ENCODE measurements at regions not wholly inside any gene's neighbourhood (a gene's known extent, or its start where the extent isn't known, plus 50 kb on each side); places are given as distances from the start of the nearest gene placed in this dataset.
"Not testable (repeated sequence)": the region's sequence is repeated elsewhere in the genome, so short reads cannot be mapped to it uniquely, and the experiment has no call there.

GRCh38 chr2:180829836-180830235 is 150.6 kb upstream of the UBE2E3 start:
- no peak for DNase-seq

- no peak for DNase-seq
Measured at GRCh38 chr2:180829261-180829660, 151.1 kb upstream of the UBE2E3 start.

DNA sequence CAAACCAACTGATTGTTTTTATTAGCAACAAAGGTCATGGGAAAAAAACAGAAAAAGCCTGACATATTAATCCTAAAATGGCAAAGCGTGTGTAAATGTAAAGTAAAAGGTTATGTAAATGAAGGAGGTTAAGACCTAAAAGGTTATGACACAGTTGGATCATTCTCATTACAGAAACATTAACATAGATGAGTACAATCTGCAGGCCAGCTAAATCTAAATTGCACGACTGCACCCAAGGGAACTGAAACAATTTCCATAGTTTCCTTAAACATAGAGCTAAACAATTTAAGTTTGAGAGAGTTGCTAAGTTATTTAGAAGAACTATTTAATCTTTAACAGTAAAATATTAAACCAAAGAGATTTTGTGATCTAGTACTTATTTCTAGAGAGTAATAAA is 151.6 kb upstream of the UBE2E3 start:
- no peak for DNase-seq

DNA sequence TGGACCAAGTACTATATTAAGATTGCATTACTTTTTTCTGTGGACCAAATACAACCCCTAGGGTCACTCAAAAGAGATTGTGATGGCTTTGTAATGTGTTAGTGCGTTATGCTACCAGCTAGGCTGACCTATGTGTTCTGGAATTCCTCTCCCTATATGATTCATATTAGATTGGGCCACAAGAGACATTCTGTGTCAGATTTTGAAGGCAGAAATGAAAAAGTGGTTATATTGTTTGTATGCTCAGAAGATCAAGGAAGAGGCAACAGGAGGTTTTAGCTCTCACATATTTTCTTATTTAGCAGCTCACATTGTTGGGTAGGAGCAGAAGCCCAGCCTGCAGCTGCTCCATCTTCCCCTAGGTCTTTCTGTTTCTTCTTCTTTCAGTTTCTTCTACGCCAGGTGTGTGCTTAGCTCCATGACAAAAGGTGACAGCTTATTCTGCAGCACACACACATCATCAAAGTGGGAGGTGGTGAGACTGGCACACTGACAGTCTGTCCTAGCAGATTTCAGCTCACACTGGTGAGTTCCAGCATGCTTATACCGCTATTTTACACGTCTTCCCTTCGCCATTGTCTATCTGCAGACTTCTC is 156.8 kb upstream of the UBE2E3 start:
- no peak for DNase-seq

DNA sequence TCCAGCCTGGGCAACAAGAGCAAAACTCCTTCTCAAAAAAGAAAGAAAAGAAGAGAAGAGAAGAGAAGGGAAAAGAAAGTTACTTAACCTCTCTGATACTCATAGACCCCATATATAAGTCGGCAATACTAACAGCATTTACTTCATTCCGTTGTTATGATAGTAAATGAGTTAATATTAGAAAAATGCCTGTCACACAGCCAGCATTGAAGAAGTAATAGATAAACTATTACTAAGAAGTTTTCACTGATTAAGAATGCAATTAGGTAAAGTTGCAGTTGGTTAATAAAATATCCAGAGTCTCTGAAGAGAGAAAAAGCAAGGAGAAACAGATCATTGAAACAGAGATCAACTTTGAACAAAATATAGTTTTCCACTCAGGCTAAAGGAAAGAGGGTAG is 161.3 kb upstream of the UBE2E3 start:
- DNase-seq: no peak

GRCh38 chr2:180818700-180819099 is 161.7 kb upstream of the UBE2E3 start:
- not testable (repeated sequence) for DNase-seq

DNA sequence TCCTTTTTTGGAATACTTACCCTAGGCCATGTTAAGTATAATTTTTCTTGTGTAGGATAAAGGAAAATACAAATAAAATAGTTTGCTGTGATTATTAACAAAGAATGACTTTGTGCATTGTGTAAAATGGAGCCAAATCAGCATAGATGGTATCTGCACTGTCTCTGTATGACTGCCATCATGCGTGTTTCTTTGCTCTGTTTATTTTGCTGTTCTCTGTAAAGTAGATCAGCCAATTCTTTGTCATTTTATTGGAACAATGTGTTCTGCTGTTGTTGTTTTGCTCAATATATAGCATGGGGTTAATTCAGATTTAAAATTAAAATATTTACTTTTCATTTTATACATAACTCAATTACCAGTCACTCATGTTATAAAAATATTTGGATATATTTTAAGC is 181.3 kb upstream of the UBE2E3 start:
- no peak for DNase-seq

DNA sequence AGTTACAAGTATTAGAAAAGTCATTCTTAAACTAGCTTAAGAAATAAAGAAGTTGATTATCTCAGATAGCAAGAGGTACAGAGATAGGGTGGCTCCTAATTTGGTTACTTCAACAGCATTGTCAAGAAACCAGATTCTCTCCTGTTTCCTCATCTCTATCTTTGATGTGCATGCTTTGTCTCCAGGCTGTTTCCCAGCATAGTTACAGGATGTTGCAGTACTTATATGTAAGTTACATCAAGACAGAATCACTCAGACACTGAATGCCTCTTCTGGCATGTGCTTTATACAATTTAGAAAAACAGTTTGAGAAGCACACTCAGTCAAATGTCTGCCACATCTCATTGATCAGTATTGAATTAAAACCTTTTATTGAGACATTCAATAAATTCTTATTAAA is 189.5 kb upstream of the UBE2E3 start:
- DNase-seq: no peak

DNA sequence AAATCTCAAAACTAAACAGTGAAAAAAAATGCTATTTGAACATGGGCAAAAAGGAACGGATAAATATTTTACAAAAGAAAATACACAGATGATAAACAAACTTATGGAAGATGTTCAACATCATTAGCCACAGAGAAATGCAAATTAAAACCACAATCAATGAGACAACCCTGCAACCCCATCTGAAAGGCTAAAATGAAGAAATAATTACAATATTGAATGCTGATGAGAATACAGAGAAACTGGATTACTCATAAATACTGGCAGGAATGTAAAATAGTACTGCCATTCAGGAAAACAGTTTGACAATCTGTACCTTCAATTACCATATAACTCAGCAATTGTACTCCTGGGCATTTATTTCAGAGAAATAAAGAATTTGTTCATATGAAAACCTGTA is 193.1 kb upstream of the UBE2E3 start:
- no peak for DNase-seq

GRCh38 chr2:180781276-180781675 is 199.1 kb upstream of the UBE2E3 start:
- DNase-seq: no peak

DNA sequence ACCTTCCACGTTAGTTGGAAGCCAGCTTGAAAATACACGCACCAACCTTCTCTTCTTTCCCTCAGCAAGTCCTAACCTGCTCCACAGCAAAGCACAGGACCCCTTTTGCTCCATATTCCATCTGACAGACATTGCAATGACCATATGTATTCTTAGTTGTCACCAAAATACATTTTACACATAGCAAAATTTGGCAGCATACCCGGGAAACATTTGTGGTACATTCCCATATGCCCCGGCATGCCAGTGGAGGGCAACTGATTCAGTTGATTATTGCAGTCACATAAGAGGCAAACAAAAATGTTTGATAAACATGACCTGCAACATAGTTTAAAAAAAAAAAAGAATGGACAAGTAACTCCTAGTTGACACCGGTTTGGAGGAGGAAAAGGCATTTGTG is 202.1 kb upstream of the UBE2E3 start:
- no peak for DNase-seq

DNA sequence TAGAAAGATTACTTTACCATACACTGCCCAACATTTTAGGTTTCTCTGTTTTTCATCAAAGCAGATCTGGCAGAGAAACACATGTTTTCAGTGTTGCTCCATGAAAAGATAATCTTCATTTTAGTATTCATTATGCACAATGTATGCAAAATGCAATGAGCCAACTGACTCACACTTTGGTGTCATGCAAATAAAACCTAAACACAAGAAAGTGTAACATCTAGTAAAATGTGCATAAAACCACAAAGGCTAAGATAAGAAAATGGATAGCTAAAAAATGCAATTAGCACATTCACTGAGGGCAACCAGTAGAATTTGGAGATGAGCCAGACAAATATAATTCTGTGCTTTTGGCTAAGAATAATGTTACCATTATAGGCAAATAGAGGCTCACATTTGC is 203.5 kb upstream of the UBE2E3 start:
- no peak for DNase-seq

DNA sequence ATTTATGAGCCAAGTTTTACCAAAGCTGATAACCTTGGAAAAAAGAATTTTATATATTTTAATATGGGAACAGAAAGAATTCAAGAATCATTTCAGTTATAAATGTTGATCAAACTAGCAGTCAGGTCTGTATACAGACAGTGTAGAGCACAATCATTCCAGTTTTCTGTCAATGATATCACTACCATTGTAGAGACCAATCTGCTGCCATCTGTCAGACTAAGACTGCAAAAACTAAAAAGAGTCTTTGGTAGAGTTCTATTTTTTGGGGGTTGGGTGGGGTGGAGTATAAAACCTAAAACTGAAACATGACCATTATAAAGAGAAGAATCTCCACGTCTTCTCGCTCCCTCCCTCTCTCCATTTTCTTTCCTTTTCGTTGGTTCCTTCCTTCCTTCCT is 204.7 kb upstream of the UBE2E3 start:
- DNase-seq: no peak

DNA sequence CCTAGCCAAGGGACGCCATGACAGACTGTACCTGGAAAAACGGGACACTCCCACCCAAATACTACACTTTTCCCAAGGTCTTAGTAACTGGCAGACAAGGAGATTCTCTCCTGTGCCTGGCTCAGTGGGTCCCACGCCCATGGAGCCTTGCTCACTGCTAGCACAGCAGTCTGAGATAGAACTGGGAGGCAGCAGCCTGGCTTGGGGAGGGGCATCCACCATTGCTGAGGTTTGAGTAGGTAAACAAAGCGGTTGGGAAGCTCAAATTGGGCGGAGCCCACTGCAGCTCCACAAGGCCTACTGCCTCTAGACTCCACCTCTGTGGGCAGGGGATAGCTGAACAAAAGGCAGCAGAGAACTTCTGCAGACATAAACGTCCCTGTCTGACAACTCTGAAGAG is 215.1 kb upstream of the UBE2E3 start:
- DNase-seq: not testable (repeated sequence)

DNA sequence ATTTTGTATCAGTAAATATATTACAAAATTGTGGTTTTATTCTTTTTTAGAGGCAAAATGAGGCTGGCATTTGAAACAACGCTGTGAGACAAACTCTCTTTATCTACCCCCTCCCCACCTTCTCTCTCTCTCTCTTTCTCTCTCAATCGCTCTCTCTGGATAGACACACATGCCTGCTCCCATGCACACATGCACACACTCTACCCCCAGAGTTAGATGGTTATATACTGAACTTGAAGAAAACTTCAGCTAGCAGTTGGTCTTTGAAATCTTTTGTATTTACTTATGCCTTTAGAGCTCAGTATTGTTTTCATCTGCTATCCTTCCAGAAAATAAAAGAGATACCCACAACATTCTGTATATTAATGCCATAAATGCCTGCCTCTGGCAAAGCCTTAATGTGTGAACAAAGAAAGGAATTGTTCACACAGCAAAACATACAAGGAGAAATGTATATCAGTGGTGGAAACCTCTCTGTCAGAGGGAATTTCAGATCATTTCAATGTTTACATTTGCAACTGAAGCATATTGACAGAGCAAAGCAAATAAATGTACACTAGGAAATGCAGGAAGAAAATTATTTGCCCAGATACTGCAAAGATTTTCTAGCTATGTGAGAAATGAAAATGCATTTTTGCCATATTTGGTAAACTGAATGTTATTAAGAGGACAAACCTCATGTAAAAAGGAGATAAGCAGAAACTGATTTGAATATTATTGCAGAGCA is 217.0 kb upstream of the UBE2E3 start:
- DNase-seq: no peak

DNA sequence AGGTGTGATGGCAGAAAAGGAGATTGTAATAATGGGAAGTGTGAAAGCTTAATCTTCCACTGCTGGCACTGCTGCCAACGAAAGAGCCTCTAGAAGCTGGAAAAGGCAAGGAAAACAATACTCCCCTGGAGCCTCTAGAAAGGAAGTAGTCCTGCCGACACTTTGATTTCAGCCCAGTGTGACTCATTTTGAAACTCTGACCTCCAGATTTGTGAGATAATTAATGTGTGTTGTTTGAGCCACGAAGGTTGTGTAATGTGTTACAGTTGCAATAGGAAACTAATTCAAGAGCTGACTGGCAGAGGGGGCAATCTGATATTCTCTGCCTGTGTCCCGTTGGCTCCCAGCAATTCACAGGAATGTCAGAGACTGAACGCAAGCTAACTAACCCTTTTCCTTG is 219.2 kb upstream of the UBE2E3 start:
- DNase-seq: no peak

DNA sequence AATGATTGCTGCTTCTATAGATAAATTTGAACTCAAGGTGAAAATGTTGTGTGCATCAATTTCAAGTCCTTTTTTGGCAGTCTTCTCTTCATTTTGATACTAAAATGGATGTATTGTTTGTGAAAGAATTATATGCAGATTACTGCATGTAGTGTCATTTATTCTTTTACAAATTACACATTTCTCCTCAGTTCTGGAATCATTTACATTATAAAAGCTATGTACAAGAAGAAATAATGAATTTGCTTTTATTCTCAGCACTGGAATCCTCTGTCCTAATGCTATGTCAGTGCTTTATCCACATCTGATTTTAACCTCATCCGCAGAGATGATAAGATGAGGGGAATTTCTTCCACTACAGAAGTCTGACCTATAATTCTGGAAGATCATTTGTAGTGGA is 220.8 kb upstream of the UBE2E3 start:
- no peak for DNase-seq

- DNase-seq: no peak
Measured at GRCh38 chr2:180753809-180754761, 226.3 kb upstream of the UBE2E3 start.

DNA sequence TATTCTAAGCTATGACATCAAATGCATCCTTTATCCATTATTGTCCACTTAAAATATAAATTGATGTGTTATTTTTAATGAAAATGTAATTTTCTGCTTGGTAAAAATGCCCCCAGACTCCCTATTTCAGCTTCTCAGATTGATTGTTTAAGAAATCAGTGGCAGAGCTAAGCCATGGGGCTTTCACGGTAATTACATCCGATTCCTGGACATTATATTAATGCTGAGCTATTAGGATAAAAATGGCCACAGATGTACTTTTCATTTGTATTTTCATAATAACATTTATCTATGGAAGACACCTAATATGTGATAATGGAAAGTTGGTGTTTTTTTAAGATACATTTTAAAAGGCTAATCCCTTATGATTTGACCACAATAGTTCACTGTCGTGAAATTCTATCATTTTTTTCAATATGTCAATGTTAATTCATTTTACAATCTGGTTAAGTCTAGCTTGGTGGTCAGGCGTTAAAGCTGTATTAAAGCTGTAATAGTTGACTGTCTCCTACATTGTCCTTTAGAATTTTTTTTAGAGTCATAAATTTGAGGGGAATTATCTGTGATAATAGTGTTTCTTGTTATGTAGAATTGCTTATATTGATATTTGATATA is 229.0 kb upstream of the UBE2E3 start:
- DNase-seq: no peak

DNA sequence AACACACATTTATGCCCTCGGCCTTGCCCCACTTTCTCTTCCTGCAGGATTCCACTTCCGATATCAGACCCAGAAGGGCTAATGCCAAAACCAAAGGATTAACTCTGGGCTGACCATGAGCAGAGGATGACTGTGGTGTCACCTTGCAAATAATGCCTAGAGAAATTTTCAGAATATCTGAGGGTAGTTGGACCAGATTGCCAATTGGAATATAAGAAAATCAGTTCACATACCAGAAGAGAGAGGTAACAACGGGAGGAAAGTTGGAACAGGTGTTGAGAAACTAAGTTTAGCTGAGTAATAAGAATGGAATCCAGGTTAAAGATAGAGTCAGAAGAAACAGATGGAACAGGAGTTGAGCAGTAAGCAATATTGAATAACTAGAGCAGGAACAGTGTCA is 232.7 kb upstream of the UBE2E3 start:
- DNase-seq: no peak

DNA sequence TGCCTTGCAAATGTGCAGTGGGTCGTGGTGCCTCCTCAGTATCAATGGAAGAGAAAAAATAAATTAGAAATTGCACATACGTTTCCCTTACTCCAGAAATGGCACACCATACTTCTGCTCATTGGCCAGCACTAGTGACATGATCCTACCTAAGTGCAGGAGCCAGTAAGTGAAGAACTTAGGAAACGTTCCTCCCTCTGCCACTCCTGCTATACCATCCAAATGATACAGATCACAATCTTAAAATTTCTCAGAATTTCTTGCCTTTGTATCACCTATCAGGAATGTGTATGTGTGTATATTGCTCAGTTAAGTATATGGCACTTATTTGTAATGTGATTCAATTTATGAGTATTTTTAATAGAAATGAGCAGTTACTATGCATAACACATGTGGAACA is 237.0 kb upstream of the UBE2E3 start:
- DNase-seq: no peak

GRCh38 chr2:180742801-180743200 is 237.6 kb upstream of the UBE2E3 start:
- no peak for DNase-seq
